ENCODE measurements at regions not wholly inside any gene's neighbourhood (a gene's known extent, or its start where the extent isn't known, plus 50 kb on each side); places are given as distances from the start of the nearest gene placed in this dataset.

DNA sequence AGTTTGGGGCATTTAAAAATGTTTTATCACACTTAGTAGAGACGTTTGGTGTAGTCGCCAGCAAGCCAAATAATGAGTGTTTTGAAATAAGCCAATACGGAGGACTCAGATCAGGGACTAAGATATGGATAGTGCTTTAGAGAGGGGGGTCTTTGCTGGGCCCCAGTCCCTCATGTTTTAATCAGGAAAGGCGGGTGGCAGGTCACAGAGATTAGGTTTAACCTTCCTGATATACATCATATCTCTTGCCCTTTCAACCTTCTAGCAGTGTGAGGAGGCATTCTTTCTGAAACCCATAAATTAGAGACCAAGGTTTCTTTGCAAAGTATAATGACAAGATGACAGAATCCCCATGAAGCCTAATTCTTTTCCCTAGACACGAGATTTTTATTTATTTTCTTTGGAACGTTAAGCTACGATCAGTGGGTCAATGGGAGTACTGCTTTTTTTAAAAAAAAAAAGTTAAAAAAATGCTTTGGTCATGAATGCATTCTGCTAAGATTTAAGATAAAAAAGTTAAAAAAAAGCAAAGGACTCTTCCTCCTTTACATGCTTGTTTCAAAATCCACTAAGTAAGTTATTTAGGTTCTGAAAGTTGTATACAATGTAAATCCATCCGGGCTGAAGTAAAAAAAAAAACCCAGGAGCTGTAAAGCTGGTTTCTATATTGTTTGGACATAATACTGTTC lies 572.1 kb upstream of the SALL1 start:
- no peak for TF ChIP-seq HDAC6 (IDR thresholded peaks at IDR 0.05; ENCODE audit: low read depth, low read length)
- TF ChIP-seq KDM3A (CRISPR knock-in tag; IDR thresholded peaks at IDR 0.05; ENCODE audit: low read depth) = no peak
- TF ChIP-seq TP53 (CRISPR knock-in tag; conservative IDR thresholded peaks at IDR 0.05) = no peak
- no peak for TF ChIP-seq NCOA2 (CRISPR knock-in tag; IDR thresholded peaks at IDR 0.05)
- no peak for TF ChIP-seq ZNF749 (CRISPR knock-in tag; IDR thresholded peaks at IDR 0.05; ENCODE audit: borderline replicate concordance)
